Astrocyte (in vitro differentiated cells and primary cell): ENCODE measurements at regions not wholly inside any gene's neighbourhood (a gene's known extent, or its start where the extent isn't known, plus 50 kb on each side); places are given as distances from the start of the nearest gene placed in this dataset.

Source experiments
- DNase-seq: peaks from one replicate; pipeline ENCODE4 v3.0.0-alpha.2; 2010; ENCODE audit warnings: low read depth
- FAIRE-seq: peaks from 2 replicates; lab custom pipeline; 2011; peaks lifted over from hg19 to GRCh38; lab: Jason Lieb, UNC
- H2AFZ ChIP-seq: 2 replicates; pipeline ENCODE4 v1.6.0; 2012; ENCODE audit warnings: low read depth, low read length, inconsistent platforms
- H3K27ac ChIP-seq: 2 replicates; pipeline ENCODE4 v1.5.1; 2011; ENCODE audit warnings: low read depth, low read length, inconsistent platforms
- H3K27me3 ChIP-seq: 2 replicates; pipeline ENCODE4 v1.6.0; 2011; ENCODE audit warnings: low read length, inconsistent platforms; ENCODE audit not compliant: insufficient read depth
- H3K36me3 ChIP-seq: 2 replicates; pipeline ENCODE4 v1.5.1; 2011; ENCODE audit warnings: low read length, inconsistent platforms; ENCODE audit not compliant: insufficient read depth
- H3K4me1 ChIP-seq: 2 replicates; pipeline ENCODE4 v1.5.1; 2011; ENCODE audit warnings: low read length, inconsistent platforms; ENCODE audit not compliant: insufficient read depth
- H3K4me2 ChIP-seq: 2 replicates; pipeline ENCODE4 v1.6.0; 2012; ENCODE audit warnings: low read length, inconsistent platforms
- H3K4me3 ChIP-seq: 2 replicates; pipeline ENCODE4 v1.5.1; 2011; ENCODE audit warnings: low read depth, mild to moderate bottlenecking, low read length, inconsistent platforms; ENCODE audit not compliant: insufficient read depth
- H3K79me2 ChIP-seq: 2 replicates; pipeline ENCODE4 v1.6.0; 2012; ENCODE audit warnings: mild to moderate bottlenecking, low read length, inconsistent platforms; ENCODE audit not compliant: insufficient read depth
- H3K9ac ChIP-seq: 2 replicates; pipeline ENCODE4 v1.6.0; 2012; ENCODE audit warnings: mild to moderate bottlenecking, low read length, inconsistent platforms
- H3K9me3 ChIP-seq: 2 replicates; pipeline ENCODE4 v1.5.1; 2012; ENCODE audit warnings: low read depth, mild to moderate bottlenecking, low read length, inconsistent platforms; ENCODE audit not compliant: insufficient read depth
- H4K20me1 ChIP-seq: 2 replicates; pipeline ENCODE4 v1.6.0; 2012; ENCODE audit warnings: low read length, inconsistent platforms; ENCODE audit not compliant: insufficient read depth
- H3K27ac Mint-ChIP-seq: one replicate; pipeline ENCODE4 v1.8.0; 2021; ENCODE audit warnings: mild to moderate bottlenecking, mixed read lengths; ENCODE audit not compliant: unreplicated experiment
- H3K27me3 Mint-ChIP-seq: one replicate; pipeline ENCODE4 v1.8.0; 2021; ENCODE audit warnings: low read depth, mixed read lengths; ENCODE audit not compliant: unreplicated experiment
- H3K36me3 Mint-ChIP-seq: one replicate; pipeline ENCODE4 v1.8.0; 2021; ENCODE audit warnings: low read depth, mixed read lengths; ENCODE audit not compliant: unreplicated experiment
- H3K4me1 Mint-ChIP-seq: one replicate; pipeline ENCODE4 v1.8.0; 2021; ENCODE audit warnings: low read depth, mixed read lengths; ENCODE audit not compliant: unreplicated experiment
- H3K4me3 Mint-ChIP-seq: one replicate; pipeline ENCODE4 v1.8.0; 2021; ENCODE audit warnings: mild to moderate bottlenecking, moderate library complexity, mixed read lengths; ENCODE audit not compliant: unreplicated experiment
- H3K9me3 Mint-ChIP-seq: one replicate; pipeline ENCODE4 v1.8.0; 2021; ENCODE audit warnings: mild to moderate bottlenecking, mixed read lengths; ENCODE audit not compliant: unreplicated experiment
- EZH2 ChIP-seq: IDR thresholded peaks from 2 replicates; pipeline ENCODE4 v1.6.1; 2012; ENCODE audit warnings: mild to moderate bottlenecking, low read length, inconsistent platforms; ENCODE audit not compliant: insufficient read depth
- TF ChIP-seq, protein P1 (sequence below): IDR thresholded peaks from 2 replicates; pipeline ENCODE4 v1.5.1; 2011; ENCODE audit warnings: low read depth, mild to moderate bottlenecking, inconsistent platforms, low read length, moderate library complexity; ENCODE audit not compliant: insufficient read depth

DNA sequence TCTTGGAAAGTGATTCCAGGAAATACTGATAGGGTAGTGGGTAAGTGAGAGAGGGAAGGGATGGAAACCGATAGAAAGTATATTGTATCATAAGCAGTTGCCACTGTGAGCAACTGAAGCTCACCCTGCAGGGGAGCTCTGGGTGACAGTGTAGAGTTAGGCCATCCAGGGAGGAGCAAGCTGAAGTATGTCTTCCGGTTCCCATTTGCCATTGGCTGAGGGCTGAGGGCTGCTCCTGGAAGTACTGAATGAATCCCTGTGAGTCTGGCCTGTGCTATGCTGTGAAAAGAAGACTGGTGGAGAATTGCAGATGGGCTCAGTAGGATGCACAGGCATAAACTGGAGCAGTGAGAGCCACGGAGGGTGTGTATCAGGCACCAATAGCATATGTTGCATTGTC, 348.3 kb downstream of the MFSD1 start:
- FAIRE-seq (no peak), DNase-seq (no peak)
- no peak overlapping the region for H2AFZ ChIP-seq
- Mint-ChIP-seq H3K36me3 (no peaks in the 10 kb centered on the region), H3K4me1 (no peaks in the 10 kb centered on the region), H3K27ac (no peak overlapping the region), H3K4me3 (no peak overlapping the region), H3K27me3 (peaks cover 2% of the 10 kb centered on the region), H3K9me3 (no peaks in the 10 kb centered on the region)
- H3K9me3 ChIP-seq: no peaks in the 10 kb centered on the region
- TF ChIP-seq, protein P1, sequence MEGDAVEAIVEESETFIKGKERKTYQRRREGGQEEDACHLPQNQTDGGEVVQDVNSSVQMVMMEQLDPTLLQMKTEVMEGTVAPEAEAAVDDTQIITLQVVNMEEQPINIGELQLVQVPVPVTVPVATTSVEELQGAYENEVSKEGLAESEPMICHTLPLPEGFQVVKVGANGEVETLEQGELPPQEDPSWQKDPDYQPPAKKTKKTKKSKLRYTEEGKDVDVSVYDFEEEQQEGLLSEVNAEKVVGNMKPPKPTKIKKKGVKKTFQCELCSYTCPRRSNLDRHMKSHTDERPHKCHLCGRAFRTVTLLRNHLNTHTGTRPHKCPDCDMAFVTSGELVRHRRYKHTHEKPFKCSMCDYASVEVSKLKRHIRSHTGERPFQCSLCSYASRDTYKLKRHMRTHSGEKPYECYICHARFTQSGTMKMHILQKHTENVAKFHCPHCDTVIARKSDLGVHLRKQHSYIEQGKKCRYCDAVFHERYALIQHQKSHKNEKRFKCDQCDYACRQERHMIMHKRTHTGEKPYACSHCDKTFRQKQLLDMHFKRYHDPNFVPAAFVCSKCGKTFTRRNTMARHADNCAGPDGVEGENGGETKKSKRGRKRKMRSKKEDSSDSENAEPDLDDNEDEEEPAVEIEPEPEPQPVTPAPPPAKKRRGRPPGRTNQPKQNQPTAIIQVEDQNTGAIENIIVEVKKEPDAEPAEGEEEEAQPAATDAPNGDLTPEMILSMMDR: no peak
- TF ChIP-seq EZH2: no peak
- H3K4me3 ChIP-seq: no peak overlapping the region
- H3K4me1 ChIP-seq: no peaks in the 10 kb centered on the region
- no peak overlapping the region for H3K4me2 ChIP-seq
- no peak overlapping the region for H3K9ac ChIP-seq
- no peaks in the 10 kb centered on the region for H4K20me1 ChIP-seq
- no peaks in the 10 kb centered on the region for H3K36me3 ChIP-seq
- no peak overlapping the region for H3K27ac ChIP-seq
- H3K27me3 ChIP-seq: peaks cover 2% of the 10 kb centered on the region
- H3K79me2 ChIP-seq: no peaks in the 10 kb centered on the region

DNA sequence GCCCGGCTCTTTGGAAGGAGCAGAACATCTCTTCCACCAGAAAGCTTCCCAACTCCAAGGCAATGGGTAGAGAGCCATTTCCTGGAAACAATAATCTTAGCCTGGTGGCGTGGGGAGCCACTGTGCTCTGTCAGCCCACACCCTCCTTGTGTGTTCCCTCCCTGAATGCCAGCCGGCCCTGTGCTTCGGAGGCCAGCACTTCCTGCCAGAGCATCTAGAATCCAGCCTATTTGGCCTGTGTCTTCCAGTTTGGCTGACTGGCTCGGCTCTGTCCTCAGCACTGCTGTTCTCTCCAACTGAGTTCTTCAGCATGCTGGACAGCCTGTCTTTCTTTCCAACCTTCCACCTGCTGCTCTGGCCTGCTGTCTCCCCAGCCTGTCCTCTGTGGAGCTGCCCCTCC, 349.3 kb downstream of the MFSD1 start:
- FAIRE-seq (no peak), DNase-seq (no peak)
- Histone ChIP-seq H3K9me3 (no peaks in the 10 kb centered on the region), H3K79me2 (no peaks in the 10 kb centered on the region), H3K9ac (no peak overlapping the region), H4K20me1 (no peaks in the 10 kb centered on the region), H3K27ac (no peak overlapping the region), H3K4me2 (no peak overlapping the region), H3K27me3 (no peaks in the 10 kb centered on the region), H3K4me1 (no peaks in the 10 kb centered on the region), H2AFZ (no peak overlapping the region), H3K36me3 (no peaks in the 10 kb centered on the region), H3K4me3 (no peak overlapping the region)
- no peaks in the 10 kb centered on the region for H3K36me3 Mint-ChIP-seq
- TF ChIP-seq, protein P1: no peak
- TF ChIP-seq EZH2: no peak
- no peak overlapping the region for H3K4me3 Mint-ChIP-seq
- no peaks in the 10 kb centered on the region for H3K4me1 Mint-ChIP-seq
- peaks cover 3% of the 10 kb centered on the region for H3K27me3 Mint-ChIP-seq
- H3K27ac Mint-ChIP-seq: no peak overlapping the region
- no peaks in the 10 kb centered on the region for H3K9me3 Mint-ChIP-seq

DNA sequence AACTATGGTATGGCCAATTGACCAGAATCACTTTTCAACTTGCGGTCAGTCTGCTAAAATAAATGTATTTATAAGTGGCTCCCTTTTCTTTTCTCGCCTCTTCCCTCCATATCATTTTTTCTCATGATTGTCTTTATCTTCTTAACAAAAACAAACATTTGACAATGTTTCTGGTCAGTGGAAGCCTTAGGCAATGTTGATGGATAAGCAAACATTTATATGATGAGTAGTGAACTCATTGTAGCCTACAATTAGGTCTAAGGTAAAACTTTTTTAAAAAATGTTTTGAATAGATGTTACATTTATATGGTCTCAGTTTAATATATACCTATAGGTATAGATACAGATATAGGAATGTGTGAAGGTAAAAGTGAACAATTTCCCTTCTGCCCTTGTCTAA, 355.4 kb downstream of the MFSD1 start:
- no peak for FAIRE-seq
- H3K4me1 Mint-ChIP-seq: no peaks in the 10 kb centered on the region

More for the DNA sequence above, 355.4 kb downstream of the MFSD1 start:
- Histone ChIP-seq H4K20me1 (no peaks in the 10 kb centered on the region), H3K27ac (no peak overlapping the region), H3K27me3 (no peaks in the 10 kb centered on the region), H3K79me2 (no peaks in the 10 kb centered on the region), H3K9me3 (no peaks in the 10 kb centered on the region), H3K9ac (no peak overlapping the region), H3K4me1 (no peaks in the 10 kb centered on the region), H2AFZ (no peak overlapping the region), H3K4me3 (no peak overlapping the region), H3K4me2 (no peak overlapping the region), H3K36me3 (no peaks in the 10 kb centered on the region)
- Mint-ChIP-seq H3K9me3 (peaks cover 3% of the 10 kb centered on the region), H3K36me3 (no peaks in the 10 kb centered on the region), H3K27me3 (peaks cover 4% of the 10 kb centered on the region), H3K27ac (no peak overlapping the region), H3K4me3 (no peak overlapping the region)
- TF ChIP-seq, protein P1: no peak
- TF ChIP-seq EZH2: no peak
- no peak for DNase-seq
